GM21737 (cell line): ENCODE measurements at regions not wholly inside any gene's neighbourhood (a gene's known extent, or its start where the extent isn't known, plus 50 kb on each side); places are given as distances from the start of the nearest gene placed in this dataset.
"Not testable (repeated sequence)": the region's sequence is repeated elsewhere in the genome, so short reads cannot be mapped to it uniquely, and the experiment has no call there.

Experiments
- ATAC-seq: cut with Tn5 transposase; IDR thresholded peaks from one replicate; pipeline ENCODE4 v1.9.1; 2021; ENCODE audit warnings: mild to moderate bottlenecking, moderate library complexity; ENCODE audit not compliant: unreplicated experiment

GRCh38 chrX:96486687-96487086 is 198.0 kb upstream of the DIAPH2 start:
- not testable (repeated sequence) for ATAC-seq

GRCh38 chrX:96502507-96502906 is 182.1 kb upstream of the DIAPH2 start:
- ATAC-seq = no peak

DNA sequence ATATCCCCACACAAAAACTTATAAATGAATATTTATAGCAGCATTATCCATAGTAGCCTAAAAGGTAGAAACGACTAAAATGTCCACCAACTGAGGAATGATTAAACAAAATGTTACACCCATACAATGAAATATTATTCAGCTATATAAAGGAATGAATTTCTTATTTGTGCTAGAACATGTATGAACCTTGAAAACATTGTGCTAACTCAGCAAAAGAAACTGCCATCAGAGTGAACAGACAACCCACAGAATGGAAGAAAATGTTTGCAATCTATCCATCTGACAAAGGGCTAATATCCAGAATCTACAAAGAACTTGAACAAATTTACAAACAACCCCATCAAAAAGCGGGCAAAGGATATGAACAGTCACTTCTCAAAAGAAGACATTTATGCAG is 155.3 kb upstream of the DIAPH2 start:
- ATAC-seq = not testable (repeated sequence)

GRCh38 chrX:96538104-96538725 is 146.4 kb upstream of the DIAPH2 start:
- ATAC-seq = no peak

- no peak for ATAC-seq
These were observed 144.5 kb upstream of the DIAPH2 start for GRCh38 chrX:96540111-96540631.

GRCh38 chrX:96546281-96546680 is 138.4 kb upstream of the DIAPH2 start:
- not testable (repeated sequence) for ATAC-seq

- no peak for ATAC-seq
These were observed 133.2 kb upstream of the DIAPH2 start for GRCh38 chrX:96551322-96551872.

GRCh38 chrX:96556886-96557285 is 127.8 kb upstream of the DIAPH2 start:
- no peak for ATAC-seq

- ATAC-seq = not testable (repeated sequence)
These were observed 123.5 kb upstream of the DIAPH2 start for GRCh38 chrX:96561129-96561528.

- no peak for ATAC-seq
These were observed 121.0 kb upstream of the DIAPH2 start for GRCh38 chrX:96563646-96564045.

GRCh38 chrX:96564595-96564994 is 120.0 kb upstream of the DIAPH2 start:
- no peak for ATAC-seq

GRCh38 chrX:96566878-96567277 is 117.8 kb upstream of the DIAPH2 start:
- no peak for ATAC-seq

DNA sequence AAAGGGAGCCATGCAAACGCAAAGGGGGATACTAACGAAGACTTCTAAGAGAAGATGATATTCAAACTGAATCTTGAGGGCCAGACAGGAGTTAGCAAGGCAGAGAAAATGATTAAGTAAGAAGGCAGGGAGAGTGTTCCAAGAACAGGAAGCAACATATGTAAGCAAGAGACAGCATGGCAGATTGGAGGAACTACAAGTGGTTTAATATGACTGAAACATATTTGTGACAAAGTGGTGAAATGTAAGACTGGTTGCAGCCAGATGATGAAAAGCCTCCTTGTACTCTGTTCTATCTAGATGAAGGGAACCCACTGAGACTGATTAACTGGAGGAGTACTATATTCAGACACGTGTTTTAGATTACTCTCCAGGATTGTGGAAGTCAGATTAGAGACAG is 116.6 kb upstream of the DIAPH2 start:
- no peak for ATAC-seq

DNA sequence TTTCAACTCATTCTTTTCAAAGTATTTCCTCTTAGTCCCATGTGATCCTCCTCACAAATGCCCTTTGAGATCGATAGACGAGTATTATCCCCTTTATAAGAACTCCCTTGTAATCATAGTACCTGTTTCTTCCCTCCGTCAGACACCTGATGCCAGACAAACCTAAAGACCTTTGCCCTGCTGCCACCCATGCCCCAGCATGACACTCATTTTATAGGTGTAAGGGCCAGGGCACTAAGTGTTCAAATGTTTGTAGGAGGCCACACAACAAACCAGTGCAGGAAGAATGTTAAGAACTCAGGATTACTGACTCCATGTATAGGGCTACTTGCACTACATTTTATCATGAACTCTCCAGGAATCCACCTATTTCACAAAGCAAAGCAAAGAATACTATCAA is 115.6 kb upstream of the DIAPH2 start:
- no peak for ATAC-seq

GRCh38 chrX:96575011-96575410 is 109.6 kb upstream of the DIAPH2 start:
- no peak for ATAC-seq

GRCh38 chrX:96576368-96576767 is 108.3 kb upstream of the DIAPH2 start:
- no peak for ATAC-seq

- no peak for ATAC-seq
These were observed 105.9 kb upstream of the DIAPH2 start for GRCh38 chrX:96578781-96579180.

DNA sequence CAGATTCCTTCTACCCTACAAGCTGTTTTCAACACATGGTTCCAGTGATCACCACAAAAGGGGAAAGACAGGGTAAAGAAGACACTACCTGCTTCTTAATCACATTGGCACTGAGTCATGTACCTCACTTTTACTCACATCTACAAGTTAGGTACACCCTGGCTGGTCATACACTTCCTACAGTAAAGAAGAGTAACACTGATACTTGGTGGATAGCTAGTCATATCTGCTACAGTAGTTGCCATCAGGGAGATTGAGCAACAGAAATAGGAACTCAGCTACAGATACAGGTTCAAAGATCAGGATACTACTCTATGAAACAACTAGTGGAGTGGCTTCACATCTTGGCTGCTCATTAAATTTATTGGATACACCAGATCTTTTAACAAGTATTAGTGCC is 105.4 kb upstream of the DIAPH2 start:
- no peak for ATAC-seq

GRCh38 chrX:96590403-96590802 is 94.2 kb upstream of the DIAPH2 start:
- ATAC-seq = no peak

DNA sequence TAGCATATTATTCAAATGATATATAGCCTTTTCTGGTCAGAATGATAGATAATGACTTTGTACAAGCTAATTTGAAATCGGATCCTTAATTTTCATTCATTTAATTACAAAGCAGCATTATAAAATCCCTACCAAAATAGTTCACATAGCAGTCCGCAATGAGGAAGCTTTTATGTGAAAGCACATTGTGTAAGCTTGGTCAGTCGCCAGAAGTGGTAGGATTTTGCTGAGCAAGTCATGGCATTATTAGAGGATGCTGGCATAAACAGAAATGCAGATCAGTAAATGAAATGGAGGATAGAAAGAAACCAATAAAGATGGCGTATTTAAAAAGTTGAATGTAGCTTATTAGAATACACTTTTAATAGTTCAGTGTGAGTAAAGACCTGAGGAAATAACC is 93.2 kb upstream of the DIAPH2 start:
- ATAC-seq = no peak

DNA sequence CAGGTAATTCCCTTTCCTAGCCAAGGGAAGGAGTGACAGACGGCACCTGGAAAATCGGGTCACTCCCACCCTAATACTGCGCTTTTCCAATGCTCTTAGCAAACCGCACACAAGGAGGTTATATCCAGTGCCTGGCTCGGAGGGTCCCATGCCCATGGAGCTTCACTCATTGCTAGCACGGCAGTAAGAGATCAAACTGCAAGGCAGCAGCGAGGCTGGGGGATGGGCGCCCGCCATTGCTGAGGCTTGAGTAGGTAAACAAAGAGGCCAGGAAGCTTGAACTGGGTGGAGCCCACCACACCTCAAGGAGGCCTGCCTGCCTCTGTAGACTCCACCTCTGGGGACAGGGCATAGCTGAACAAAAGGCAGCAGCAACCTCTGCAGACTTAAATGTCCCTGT is 86.8 kb upstream of the DIAPH2 start:
- not testable (repeated sequence) for ATAC-seq

DNA sequence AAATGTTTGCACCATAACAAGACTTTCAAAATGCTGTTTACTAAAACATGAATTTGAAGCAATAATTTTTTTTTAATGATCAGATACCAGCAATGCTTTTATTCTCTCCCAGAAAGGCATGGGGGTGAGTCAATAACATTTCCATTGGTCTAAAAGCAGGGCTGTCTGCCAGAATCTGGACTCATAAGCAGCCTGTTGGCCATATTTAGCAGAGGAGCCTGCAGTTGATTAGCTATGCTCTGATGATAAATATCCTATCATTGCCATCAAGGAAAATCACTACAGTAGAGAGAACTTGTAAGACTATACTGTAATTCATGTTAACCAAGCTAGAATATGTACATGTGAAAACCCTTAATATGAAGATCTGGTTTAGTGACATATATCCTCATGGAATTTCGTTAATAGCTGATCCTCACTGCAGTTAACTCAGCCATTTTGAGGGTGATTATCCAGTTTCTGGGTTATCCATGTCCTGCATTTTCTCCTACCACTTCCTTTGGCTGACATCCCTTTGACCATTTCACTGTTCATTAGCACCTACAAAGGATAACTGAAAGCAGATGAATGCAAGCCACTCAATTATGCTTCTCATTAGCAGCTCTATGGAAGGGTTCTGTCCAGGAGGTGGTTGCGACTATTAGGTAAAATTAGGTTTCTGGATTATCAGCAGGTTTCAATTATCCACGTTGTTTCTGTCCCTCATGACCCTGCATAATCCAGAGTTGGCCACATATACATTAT is 72.9 kb upstream of the DIAPH2 start:
- ATAC-seq = no peak
